Vagina (tissue), 2 donors: ENCODE measurements at regions not wholly inside any gene's neighbourhood (a gene's known extent, or its start where the extent isn't known, plus 50 kb on each side); places are given as distances from the start of the nearest gene placed in this dataset.
"Not testable (repeated sequence)": the region's sequence is repeated elsewhere in the genome, so short reads cannot be mapped to it uniquely, and the experiment has no call there.

Experiments used
- DNase-seq, 2 donors: peaks; one replicate each; pipeline ENCODE4 v3.0.0-alpha.2; 2017; ENCODE audit errors: extremely low spot score in 2 of 2
- H3K27ac ChIP-seq: fragments of 200-600 bp; sonication (generic); one replicate; pipeline ENCODE4 v1.5.1; 2019
- H3K27me3 ChIP-seq: fragments of 200-600 bp; sonication (generic); one replicate; pipeline ENCODE4 v1.5.1; 2019
- H3K36me3 ChIP-seq, 2 donors: fragments of 200-600 bp; sonication (generic); one replicate each; pipeline ENCODE4 v1.5.1; 2017 to 2019
- H3K4me1 ChIP-seq: fragments of 200-600 bp; sonication (generic); one replicate; pipeline ENCODE4 v1.5.1; 2019
- H3K4me3 ChIP-seq, 2 donors: fragments of 200-600 bp; sonication (generic); 1 replicate in 1 of 2; 2 replicates in 1 of 2; pipeline ENCODE4 v1.5.1; 2016 to 2019
- H3K9me3 ChIP-seq: fragments of 200-600 bp; sonication (generic); one replicate; pipeline ENCODE4 v1.5.1; 2019
- POLR2A ChIP-seq, 2 donors: fragments of 450-650 bp; IDR thresholded peaks; one replicate each; pipeline ENCODE4 v1.6.1; 2017; ENCODE audit warnings: antibody characterized with exemption in 2 of 2, mild to moderate bottlenecking in 2 of 2, moderate library complexity in 2 of 2
- POLR2AphosphoS5 ChIP-seq, 2 donors: sonication (generic); formaldehyde crosslinking; IDR thresholded peaks; one replicate each; pipeline ENCODE4 v1.9.0; 2017; ENCODE audit warnings: antibody characterized with exemption in 2 of 2, mild to moderate bottlenecking in 2 of 2, low read depth in 1 of 2; ENCODE audit not compliant: insufficient read depth in 1 of 2
- intact Hi-C: fragments of 100-400 bp; cut with DNase I; formaldehyde crosslinking; loops from one replicate; pipeline ENCODE4 v1.15.1; 2023
- TF ChIP-seq, protein P1 (sequence below), 3 experiments: fragments of 450-650 bp in 2 of 3; fragments of 200-600 bp in 1 of 3; sonication (generic) in 1 of 3; IDR thresholded peaks; one replicate each; pipeline ENCODE4 v1.5.1; 2017 to 2019; ENCODE audit warnings: antibody characterized with exemption in 3 of 3, mild to moderate bottlenecking in 2 of 3, moderate library complexity in 2 of 3

- H3K9me3 ChIP-seq = no peaks in the 10 kb centered on the region
- no peak for DNase-seq
- intact Hi-C loops = no loop called here
- H3K4me3 ChIP-seq = no peak overlapping the region
- no peaks in the 10 kb centered on the region for H3K27me3 ChIP-seq
- TF ChIP-seq POLR2AphosphoS5 (IDR thresholded peaks at IDR 0.05; ENCODE audit: insufficient read depth in 1 of 2, low read depth in 1 of 2) (no peak), POLR2A (IDR thresholded peaks at IDR 0.05) (no peak)
- TF ChIP-seq, protein P1, sequence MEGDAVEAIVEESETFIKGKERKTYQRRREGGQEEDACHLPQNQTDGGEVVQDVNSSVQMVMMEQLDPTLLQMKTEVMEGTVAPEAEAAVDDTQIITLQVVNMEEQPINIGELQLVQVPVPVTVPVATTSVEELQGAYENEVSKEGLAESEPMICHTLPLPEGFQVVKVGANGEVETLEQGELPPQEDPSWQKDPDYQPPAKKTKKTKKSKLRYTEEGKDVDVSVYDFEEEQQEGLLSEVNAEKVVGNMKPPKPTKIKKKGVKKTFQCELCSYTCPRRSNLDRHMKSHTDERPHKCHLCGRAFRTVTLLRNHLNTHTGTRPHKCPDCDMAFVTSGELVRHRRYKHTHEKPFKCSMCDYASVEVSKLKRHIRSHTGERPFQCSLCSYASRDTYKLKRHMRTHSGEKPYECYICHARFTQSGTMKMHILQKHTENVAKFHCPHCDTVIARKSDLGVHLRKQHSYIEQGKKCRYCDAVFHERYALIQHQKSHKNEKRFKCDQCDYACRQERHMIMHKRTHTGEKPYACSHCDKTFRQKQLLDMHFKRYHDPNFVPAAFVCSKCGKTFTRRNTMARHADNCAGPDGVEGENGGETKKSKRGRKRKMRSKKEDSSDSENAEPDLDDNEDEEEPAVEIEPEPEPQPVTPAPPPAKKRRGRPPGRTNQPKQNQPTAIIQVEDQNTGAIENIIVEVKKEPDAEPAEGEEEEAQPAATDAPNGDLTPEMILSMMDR (IDR thresholded peaks at IDR 0.05) = no peak
- no peaks in the 10 kb centered on the region for H3K36me3 ChIP-seq
- no peak overlapping the region for H3K27ac ChIP-seq
- no peaks in the 10 kb centered on the region for H3K4me1 ChIP-seq
These were observed 234.4 kb downstream of the NEBL start for GRCh38 chr10:20662742-20663141.

DNA sequence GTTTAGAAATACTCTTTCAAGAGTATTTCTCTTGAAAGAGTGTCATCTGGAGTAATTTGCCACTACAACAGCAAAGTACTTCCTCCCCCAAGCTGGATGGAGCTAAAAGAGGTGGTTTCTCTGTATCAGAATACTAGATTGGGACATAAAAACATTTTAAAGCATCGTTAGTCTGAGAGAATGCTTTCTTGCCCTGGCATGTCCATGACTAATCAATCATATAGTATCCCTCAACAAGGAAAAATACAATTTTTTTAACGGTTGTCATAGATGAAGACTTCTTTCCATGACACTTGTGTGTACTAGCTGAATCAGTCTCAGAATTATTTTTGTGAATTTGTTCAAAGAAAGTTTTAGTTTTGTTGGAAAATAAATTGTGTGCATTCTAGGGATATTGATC lies 237.9 kb downstream of the NEBL start:
- H3K9me3 ChIP-seq = no peaks in the 10 kb centered on the region
- TF ChIP-seq, protein P1 (IDR thresholded peaks at IDR 0.05) = no peak
- TF ChIP-seq POLR2A (IDR thresholded peaks at IDR 0.05) = no peak
- TF ChIP-seq POLR2AphosphoS5 (IDR thresholded peaks at IDR 0.05; ENCODE audit: insufficient read depth in 1 of 2, low read depth in 1 of 2) = no peak
- H3K4me3 ChIP-seq = no peak overlapping the region
- intact Hi-C loops = no loop called here
- DNase-seq = no peak
- no peaks in the 10 kb centered on the region for H3K27me3 ChIP-seq
- H3K4me1 ChIP-seq = no peaks in the 10 kb centered on the region
- H3K36me3 ChIP-seq = no peaks in the 10 kb centered on the region
- H3K27ac ChIP-seq = no peak overlapping the region

- no peaks in the 10 kb centered on the region for H3K9me3 ChIP-seq
- H3K36me3 ChIP-seq = no peaks in the 10 kb centered on the region
- intact Hi-C loops = no loop called here
- no peaks in the 10 kb centered on the region for H3K27me3 ChIP-seq
- H3K27ac ChIP-seq = no peak overlapping the region
- H3K4me1 ChIP-seq = no peaks in the 10 kb centered on the region
- TF ChIP-seq POLR2AphosphoS5 (IDR thresholded peaks at IDR 0.05; ENCODE audit: insufficient read depth in 1 of 2, low read depth in 1 of 2) = no peak
- TF ChIP-seq, protein P1 (IDR thresholded peaks at IDR 0.05) = no peak
- no peak for DNase-seq
- no peak overlapping the region for H3K4me3 ChIP-seq
These were observed 239.0 kb downstream of the NEBL start for GRCh38 chr10:20658158-20658557.

- intact Hi-C loops = no loop called here
- H3K36me3 ChIP-seq = no peaks in the 10 kb centered on the region
- no peaks in the 10 kb centered on the region for H3K27me3 ChIP-seq
- DNase-seq = no peak
- H3K4me1 ChIP-seq = no peaks in the 10 kb centered on the region
- no peak overlapping the region for H3K4me3 ChIP-seq
- no peak overlapping the region for H3K27ac ChIP-seq
- TF ChIP-seq POLR2A (IDR thresholded peaks at IDR 0.05) = no peak
- TF ChIP-seq POLR2AphosphoS5 (IDR thresholded peaks at IDR 0.05; ENCODE audit: insufficient read depth in 1 of 2, low read depth in 1 of 2) = no peak
- no peaks in the 10 kb centered on the region for H3K9me3 ChIP-seq
These were observed 240.2 kb downstream of the NEBL start for GRCh38 chr10:20656886-20657285.

- H3K27ac ChIP-seq, H3K27me3 ChIP-seq, H3K4me1 ChIP-seq, DNase-seq, H3K9me3 ChIP-seq, intact Hi-C loops, H3K36me3 ChIP-seq, H3K4me3 ChIP-seq: not testable (repeated sequence)
These were observed 244.7 kb downstream of the NEBL start for GRCh38 chr10:20652424-20652823.

DNA sequence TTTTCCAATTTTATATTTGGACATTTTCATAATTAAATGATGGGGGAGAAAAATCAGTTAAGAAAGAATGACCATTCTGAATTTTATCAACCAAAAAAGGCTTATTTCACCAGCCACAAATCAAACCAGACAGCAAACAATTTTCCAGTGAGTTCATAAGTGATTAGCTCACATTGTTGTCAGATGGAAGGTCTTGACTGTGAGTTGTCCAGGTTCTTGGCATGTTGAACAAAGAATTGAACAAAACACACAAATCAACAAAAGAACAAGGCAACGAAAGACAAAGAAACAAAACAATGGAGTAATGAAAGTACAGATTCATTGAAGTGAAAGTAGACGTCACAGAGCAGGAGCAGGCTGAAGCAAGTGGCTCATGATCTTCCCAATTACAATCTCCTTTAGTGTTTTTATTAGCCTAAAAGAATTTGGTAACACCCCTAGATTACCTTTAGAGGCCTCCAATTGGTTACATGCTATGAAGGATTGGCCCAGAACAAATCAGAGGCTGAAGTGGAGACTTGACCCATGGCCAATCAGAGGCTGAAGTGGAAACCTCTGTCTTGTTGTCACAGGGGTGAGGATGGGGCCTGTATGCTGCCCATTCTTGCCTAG lies 248.7 kb downstream of the NEBL start:
- H3K27ac ChIP-seq = no peak overlapping the region
- H3K27me3 ChIP-seq = no peaks in the 10 kb centered on the region
- H3K4me1 ChIP-seq = no peaks in the 10 kb centered on the region
- no peaks in the 10 kb centered on the region for H3K36me3 ChIP-seq
- no peaks in the 10 kb centered on the region for H3K9me3 ChIP-seq
- intact Hi-C loops = no loop called here
- H3K4me3 ChIP-seq = no peak overlapping the region
- TF ChIP-seq POLR2AphosphoS5 (IDR thresholded peaks at IDR 0.05; ENCODE audit: insufficient read depth in 1 of 2, low read depth in 1 of 2) (no peak), POLR2A (IDR thresholded peaks at IDR 0.05) (no peak)
- TF ChIP-seq, protein P1 (IDR thresholded peaks at IDR 0.05) = no peak
- no peak for DNase-seq
